IPS-15b (cell line): ENCODE measurements at regions not wholly inside any gene's neighbourhood (a gene's known extent, or its start where the extent isn't known, plus 50 kb on each side); places are given as distances from the start of the nearest gene placed in this dataset.
"Not testable (repeated sequence)": the region's sequence is repeated elsewhere in the genome, so short reads cannot be mapped to it uniquely, and the experiment has no call there.

Experiments
- H3K27me3 ChIP-seq: one replicate; pipeline ENCODE4 v1.6.1; 2013; ENCODE audit warnings: low read length; ENCODE audit not compliant: control insufficient read depth, insufficient read depth
- H3K36me3 ChIP-seq: one replicate; pipeline ENCODE4 v1.6.1; 2013; ENCODE audit warnings: low read length; ENCODE audit not compliant: control insufficient read depth, insufficient read depth
- H3K4me1 ChIP-seq: one replicate; pipeline ENCODE4 v1.6.1; 2013; ENCODE audit warnings: mild to moderate bottlenecking, low read length; ENCODE audit not compliant: control insufficient read depth, insufficient read depth
- H3K4me3 ChIP-seq: one replicate; pipeline ENCODE4 v1.5.1; 2013; ENCODE audit warnings: low read depth, low read length
- H3K9ac ChIP-seq: one replicate; pipeline ENCODE4 v1.6.1; 2013; ENCODE audit warnings: low read depth, mild to moderate bottlenecking, low read length
- H3K9me3 ChIP-seq: one replicate; pipeline ENCODE4 v1.6.1; 2013; ENCODE audit warnings: mild to moderate bottlenecking, low read length; ENCODE audit not compliant: control insufficient read depth, insufficient read depth

DNA sequence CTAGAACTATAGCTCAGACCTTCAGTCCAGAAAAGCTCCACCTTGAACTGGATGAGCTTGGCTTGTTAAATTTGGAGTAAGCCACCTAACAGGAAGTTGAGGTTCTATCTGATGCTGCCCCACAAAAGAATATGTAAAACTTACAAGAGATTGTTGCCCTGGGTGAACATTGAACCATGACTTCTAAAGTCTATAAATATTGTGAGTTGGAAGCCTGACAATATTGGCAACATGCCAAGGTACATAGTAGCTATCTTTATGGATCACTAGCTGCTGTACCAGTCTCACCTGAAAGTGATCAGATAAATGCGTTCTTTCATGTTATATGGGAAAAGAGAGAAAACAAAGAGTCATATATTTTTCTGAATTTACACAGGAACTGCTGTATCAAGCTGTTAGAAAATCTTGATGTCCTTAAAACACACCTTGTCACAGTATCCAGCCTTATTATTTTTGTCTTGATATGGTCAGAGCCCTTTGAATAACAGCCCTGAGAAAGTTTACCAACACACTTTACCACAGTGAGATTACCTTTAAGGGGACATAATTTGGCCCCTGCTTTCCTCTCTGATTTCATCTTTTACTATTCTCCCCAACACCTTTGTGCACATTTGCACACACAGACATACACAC, 92.0 kb downstream of the LSMEM1 start:
- Histone ChIP-seq H3K9ac (no peak overlapping the region), H3K4me3 (no peak overlapping the region), H3K36me3 (no peaks in the 10 kb centered on the region), H3K4me1 (peaks cover 6% of the 10 kb centered on the region), H3K27me3 (no peaks in the 10 kb centered on the region), H3K9me3 (no peaks in the 10 kb centered on the region)

DNA sequence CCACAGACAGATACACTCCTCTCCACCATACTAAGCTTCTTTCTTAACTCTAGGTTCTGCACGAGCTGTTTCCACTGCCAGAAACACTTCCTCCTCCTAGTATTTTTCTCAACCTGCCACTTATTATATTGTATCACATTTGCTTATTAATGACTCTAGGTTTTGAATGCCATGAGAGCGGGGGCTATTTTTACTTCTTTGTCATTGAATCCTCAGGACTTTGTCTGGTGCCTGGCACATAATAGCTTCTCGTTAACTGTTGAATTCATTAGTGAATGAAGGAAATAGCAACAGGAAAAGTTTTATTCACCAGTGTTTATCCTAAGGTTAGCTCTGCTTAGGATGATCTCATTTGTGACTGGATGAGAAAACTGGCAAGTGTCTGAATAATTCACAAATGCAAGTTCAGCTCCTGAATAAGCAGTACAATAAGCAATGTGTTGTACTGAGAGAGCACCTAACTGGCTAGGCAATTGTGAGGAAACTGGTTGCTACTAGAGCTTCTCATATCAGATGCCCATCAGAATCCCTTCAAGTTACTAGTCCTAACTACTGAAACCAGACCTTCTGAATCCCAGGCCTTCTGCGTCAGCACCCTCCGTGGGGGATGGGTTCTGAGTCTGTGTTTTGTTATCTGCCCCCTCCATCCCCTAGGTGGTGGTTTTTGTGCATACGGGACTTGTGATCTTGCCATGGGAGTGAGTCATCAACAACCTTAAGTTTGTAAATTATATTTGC, 92.7 kb downstream of the LSMEM1 start:
- Histone ChIP-seq H3K9me3 (no peaks in the 10 kb centered on the region), H3K4me1 (peaks cover 6% of the 10 kb centered on the region), H3K4me3 (no peak overlapping the region), H3K9ac (no peak overlapping the region), H3K36me3 (no peaks in the 10 kb centered on the region), H3K27me3 (no peaks in the 10 kb centered on the region)

DNA sequence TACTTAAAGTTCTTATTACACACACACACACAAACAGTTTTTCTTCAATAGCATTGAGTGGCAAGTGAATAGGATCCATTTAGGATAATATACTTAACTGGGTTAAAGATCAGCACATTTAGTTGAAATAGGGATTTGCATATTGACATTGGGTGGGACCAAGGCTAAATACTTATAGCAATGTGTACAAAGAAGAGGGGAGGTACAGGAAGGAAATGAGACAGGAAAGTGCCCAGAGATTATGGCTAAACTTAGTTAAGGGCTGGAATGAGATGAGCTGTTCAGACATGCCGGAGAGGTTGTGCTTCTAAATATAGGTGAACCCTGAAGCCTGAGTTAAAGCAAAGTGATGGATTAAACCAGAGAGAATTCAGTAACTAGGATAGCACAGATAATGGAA, 95.1 kb downstream of the LSMEM1 start:
- Histone ChIP-seq H3K27me3 (no peaks in the 10 kb centered on the region), H3K9me3 (no peaks in the 10 kb centered on the region), H3K9ac (no peak overlapping the region), H3K4me3 (no peak overlapping the region), H3K36me3 (no peaks in the 10 kb centered on the region), H3K4me1 (peaks cover 6% of the 10 kb centered on the region)

DNA sequence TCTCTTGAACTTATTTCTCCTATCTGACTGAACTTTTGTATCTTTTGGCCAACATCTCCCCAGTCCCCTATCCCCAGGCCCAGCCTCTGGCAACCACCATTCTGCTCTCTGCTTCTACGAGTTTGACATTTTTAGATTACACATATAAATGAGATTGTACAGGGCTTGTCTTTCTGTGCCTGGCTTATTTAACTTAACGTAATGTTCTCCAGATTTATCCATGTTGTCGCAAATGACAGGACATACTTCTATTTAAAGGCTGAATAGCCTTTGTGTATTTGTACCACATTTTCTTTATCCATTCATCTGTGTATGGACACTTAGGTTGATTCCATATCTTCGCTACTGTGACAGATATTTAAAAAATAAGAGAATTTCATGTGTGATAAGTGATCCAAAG, 98.6 kb downstream of the LSMEM1 start:
- Histone ChIP-seq H3K4me1 (no peaks in the 10 kb centered on the region), H3K4me3 (no peak overlapping the region), H3K9ac (no peak overlapping the region), H3K9me3 (no peaks in the 10 kb centered on the region), H3K36me3 (no peaks in the 10 kb centered on the region), H3K27me3 (no peaks in the 10 kb centered on the region)

DNA sequence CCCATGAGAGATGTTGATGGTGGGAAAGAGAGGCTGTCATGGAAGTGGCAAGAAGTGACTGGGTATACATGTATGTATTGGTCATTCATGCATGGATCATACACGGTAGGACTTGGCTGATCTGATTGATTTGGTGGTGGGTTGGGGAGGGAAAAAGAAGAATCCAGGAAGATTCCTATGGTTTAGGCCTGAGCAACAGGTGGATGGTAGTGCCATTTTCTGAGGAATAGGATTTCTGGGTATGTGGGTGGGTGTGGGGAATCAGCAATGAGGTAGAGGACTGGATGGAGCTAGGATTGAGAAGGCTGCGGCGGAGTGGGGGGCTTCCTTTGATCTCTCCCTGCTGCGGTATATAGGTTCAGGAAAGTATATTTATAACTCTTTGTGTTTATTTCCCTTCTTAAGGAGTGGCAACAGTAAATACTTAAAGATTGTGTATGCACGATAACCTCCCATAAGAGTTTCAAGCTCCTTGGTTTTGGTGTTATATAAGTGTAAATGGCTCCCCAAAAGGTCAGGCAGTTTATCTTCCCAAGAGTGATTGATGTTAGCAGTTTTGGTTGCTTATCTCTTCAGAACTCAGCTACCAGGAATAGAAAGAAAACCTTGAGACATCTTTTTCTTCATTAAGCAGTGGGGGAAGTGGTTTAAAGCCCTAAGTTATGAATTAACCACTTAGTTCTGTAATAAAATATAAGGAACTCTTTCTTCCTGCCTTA, 100.1 kb downstream of the LSMEM1 start:
- Histone ChIP-seq H3K27me3 (no peaks in the 10 kb centered on the region), H3K4me1 (no peaks in the 10 kb centered on the region), H3K4me3 (no peak overlapping the region), H3K9ac (no peak overlapping the region), H3K36me3 (no peaks in the 10 kb centered on the region), H3K9me3 (no peaks in the 10 kb centered on the region)

DNA sequence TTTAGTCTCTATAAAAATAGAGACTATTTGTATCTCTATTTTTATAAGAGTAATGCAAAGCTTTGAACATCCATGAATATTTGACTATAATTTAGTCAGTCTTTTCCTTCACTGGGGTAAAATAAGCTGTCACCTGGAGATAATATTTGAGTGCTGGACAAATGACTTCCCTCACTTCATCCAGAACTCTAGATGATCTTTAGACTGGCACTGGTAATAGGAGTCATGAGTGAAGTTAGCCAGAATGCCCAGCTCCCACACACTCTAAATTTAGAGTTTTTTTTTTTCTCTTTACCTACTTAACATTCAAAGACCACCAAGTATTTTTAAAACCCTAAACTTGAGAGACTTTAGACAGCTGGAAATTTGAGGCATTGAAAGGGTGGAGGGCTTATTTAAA, 100.7 kb downstream of the LSMEM1 start:
- no peaks in the 10 kb centered on the region for H3K9me3 ChIP-seq

DNA sequence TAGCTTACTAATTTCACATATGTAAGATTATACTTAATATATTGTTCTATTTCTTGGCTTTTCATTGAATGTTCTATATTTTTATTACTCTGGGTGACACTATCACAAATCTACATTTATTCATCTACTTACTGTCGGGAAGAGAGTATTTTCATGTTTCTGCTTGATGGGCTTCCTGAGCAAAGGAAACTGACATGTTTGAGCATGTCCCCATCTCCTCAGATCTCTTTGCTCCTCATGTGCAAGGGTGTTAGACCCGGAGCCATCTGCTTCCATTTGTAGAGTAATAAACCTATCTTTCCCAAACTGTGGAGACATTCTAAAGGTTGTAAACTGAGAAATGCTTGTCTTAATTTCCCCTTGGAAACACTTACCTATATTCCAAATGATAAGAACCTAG, 103.5 kb downstream of the LSMEM1 start:
- Histone ChIP-seq H3K27me3 (no peaks in the 10 kb centered on the region), H3K9me3 (no peaks in the 10 kb centered on the region), H3K4me3 (no peak overlapping the region)

More for the DNA sequence above, 100.7 kb downstream of the LSMEM1 start:
- Histone ChIP-seq H3K36me3 (no peaks in the 10 kb centered on the region), H3K4me3 (no peak overlapping the region), H3K9ac (no peak overlapping the region), H3K4me1 (no peaks in the 10 kb centered on the region), H3K27me3 (no peaks in the 10 kb centered on the region)

DNA sequence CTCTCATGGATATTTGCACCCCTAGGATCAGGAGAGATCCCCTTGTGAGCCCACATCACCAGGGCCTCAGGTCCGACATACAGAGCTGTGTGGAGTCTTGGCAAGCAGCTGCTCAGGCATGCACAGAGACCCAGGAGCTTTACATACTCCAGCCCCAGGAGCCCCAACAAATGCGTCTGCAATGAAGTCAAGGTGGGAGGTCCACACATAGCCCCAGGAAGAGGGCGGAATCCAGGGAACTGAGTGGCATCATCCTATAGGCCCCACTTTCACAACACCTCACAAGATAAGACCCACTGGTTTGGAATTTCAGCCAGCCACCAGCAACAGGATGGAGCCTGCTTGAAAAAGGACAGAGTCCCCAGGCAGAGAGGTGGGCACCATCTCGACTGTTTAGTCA, 106.7 kb downstream of the LSMEM1 start:
- no peaks in the 10 kb centered on the region for H3K9me3 ChIP-seq
- peak overlapping the region; percentile 26 for H3K9ac ChIP-seq
- no peak overlapping the region for H3K4me3 ChIP-seq
- H3K36me3 ChIP-seq = no peaks in the 10 kb centered on the region
- H3K27me3 ChIP-seq = no peaks in the 10 kb centered on the region
- H3K4me1 ChIP-seq = no peaks in the 10 kb centered on the region

More for the DNA sequence above, 103.5 kb downstream of the LSMEM1 start:
- Histone ChIP-seq H3K4me1 (no peaks in the 10 kb centered on the region), H3K36me3 (no peaks in the 10 kb centered on the region), H3K9ac (no peak overlapping the region)

DNA sequence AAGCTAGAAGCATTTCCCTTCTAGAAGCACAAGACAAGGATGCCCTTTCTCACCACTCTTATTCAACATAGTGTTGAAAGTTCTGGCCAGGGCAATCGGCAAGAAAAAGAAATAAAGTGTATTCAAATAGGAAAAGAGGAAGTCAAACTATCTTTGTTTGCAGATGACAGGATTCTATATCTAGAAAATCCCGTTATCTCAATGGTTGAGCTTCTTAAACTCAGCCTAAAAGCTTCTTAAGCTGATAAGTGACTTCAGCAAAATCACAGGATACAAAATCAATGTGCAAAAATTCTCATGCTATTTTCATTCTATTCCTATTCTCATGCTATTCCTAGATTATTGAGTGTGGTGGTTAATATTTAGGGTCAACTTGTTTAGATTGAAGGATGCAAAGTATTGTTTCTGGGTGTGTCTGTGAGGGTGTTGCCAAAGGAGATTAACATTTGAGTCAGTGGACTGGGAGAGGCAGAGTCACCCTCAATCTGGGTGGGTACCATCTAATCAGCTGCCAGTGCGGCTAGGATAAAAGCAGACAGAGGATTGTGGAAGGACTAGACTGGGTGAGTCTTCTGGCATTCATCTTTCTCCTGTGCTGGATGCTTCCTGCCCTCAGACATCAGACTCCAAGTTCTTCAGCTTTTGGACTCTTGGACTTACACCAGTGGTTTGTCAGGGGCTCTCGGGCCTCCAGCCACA, 111.9 kb downstream of the LSMEM1 start:
- H3K36me3 ChIP-seq, H3K4me3 ChIP-seq, H3K9ac ChIP-seq, H3K9me3 ChIP-seq, H3K27me3 ChIP-seq, H3K4me1 ChIP-seq: not testable (repeated sequence)

- H3K4me1 ChIP-seq = no peaks in the 10 kb centered on the region
- no peak overlapping the region for H3K4me3 ChIP-seq
- no peak overlapping the region for H3K9ac ChIP-seq
- H3K27me3 ChIP-seq = no peaks in the 10 kb centered on the region
- H3K9me3 ChIP-seq = no peaks in the 10 kb centered on the region
- H3K36me3 ChIP-seq = no peaks in the 10 kb centered on the region
Measured at GRCh38 chr7:112594397-112594796, 113.6 kb downstream of the LSMEM1 start.

DNA sequence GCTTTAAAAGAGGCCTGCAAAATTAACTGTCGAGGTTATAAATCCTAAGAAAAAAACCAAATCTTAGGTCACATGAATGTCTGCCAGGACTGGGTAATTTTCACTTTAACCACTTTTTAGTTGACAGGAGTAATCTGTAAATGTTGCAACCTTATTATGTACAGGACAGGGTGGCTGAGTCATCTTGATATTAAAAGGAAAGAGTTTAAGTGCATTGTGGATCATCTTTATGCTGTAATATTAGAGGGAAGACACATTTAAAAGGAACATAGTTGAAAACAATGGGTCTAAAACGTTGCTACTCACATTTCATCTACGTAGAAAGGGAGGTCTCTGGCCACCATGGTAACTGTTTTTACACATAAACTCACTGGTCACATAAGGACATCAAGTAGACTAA, 115.5 kb downstream of the LSMEM1 start:
- Histone ChIP-seq H3K9ac (no peak overlapping the region), H3K9me3 (no peaks in the 10 kb centered on the region), H3K36me3 (no peaks in the 10 kb centered on the region), H3K4me3 (no peak overlapping the region), H3K27me3 (no peaks in the 10 kb centered on the region), H3K4me1 (no peaks in the 10 kb centered on the region)
